Activated CD4-positive, alpha-beta memory T cell treated with anti-CD3 and anti-CD28 coated beads for 36 hours (primary cell): ENCODE measurements at regions not wholly inside any gene's neighbourhood (a gene's known extent, or its start where the extent isn't known, plus 50 kb on each side); places are given as distances from the start of the nearest gene placed in this dataset.

ENCODE experiments used
- CTCF ChIA-PET: fragments of 350-600 bp; sonication (Branson Sonifier 250); formaldehyde crosslinking; loops from one replicate; lab custom pipeline; 2021; ENCODE audit warnings: antibody characterized with exemption, inconsistent platforms; lab: Charles Lee
- POLR2A ChIA-PET: fragments of 350-600 bp; sonication (Branson Sonifier 250); formaldehyde crosslinking; loops from one replicate; lab custom pipeline; 2021; ENCODE audit warnings: antibody characterized with exemption; lab: Charles Lee
- DNase-seq: peaks from one replicate; pipeline ENCODE4 v3.0.0-alpha.2; 2020
- H3K27ac Mint-ChIP-seq: one replicate; pipeline ENCODE4 v1.8.0; 2021; ENCODE audit warnings: mixed read lengths
- H3K27me3 Mint-ChIP-seq: one replicate; pipeline ENCODE4 v1.8.0; 2021; ENCODE audit warnings: mixed read lengths
- H3K36me3 Mint-ChIP-seq: one replicate; pipeline ENCODE4 v1.8.0; 2021; ENCODE audit warnings: mixed read lengths
- H3K4me1 Mint-ChIP-seq: one replicate; pipeline ENCODE4 v1.8.0; 2021; ENCODE audit warnings: low read depth, mixed read lengths
- H3K4me3 Mint-ChIP-seq: one replicate; pipeline ENCODE4 v1.8.0; 2021; ENCODE audit warnings: mild to moderate bottlenecking, mixed read lengths
- H3K9me3 Mint-ChIP-seq: one replicate; pipeline ENCODE4 v1.8.0; 2021; ENCODE audit warnings: mixed read lengths
- intact Hi-C: fragments of 100-400 bp; cut with micrococcal nuclease; formaldehyde crosslinking; loops from one replicate; pipeline ENCODE4 v1.15.1; 2023

GRCh38 chr10:88097092-88097516 is 233.7 kb downstream of the PTEN start:
- Mint-ChIP-seq H3K4me1 (peaks cover 13% of the 10 kb centered on the region), H3K36me3 (no peaks in the 10 kb centered on the region), H3K4me3 (no peak overlapping the region), H3K27me3 (peaks cover 12% of the 10 kb centered on the region), H3K9me3 (no peaks in the 10 kb centered on the region), H3K27ac (no peak overlapping the region)
- CTCF ChIA-PET = no interaction called here
- intact Hi-C loops = loop anchor here (10.0 kb wide), 1 partner anchor 462 kb away; no protein-coding TSS in a partner anchor
- DNase-seq = no peak
- POLR2A ChIA-PET = no interaction called here

- ChIA-PET POLR2A (no interaction called here), CTCF (no interaction called here)
- Mint-ChIP-seq H3K27me3 (peaks cover 12% of the 10 kb centered on the region), H3K27ac (no peak overlapping the region), H3K4me3 (no peak overlapping the region), H3K9me3 (no peaks in the 10 kb centered on the region), H3K4me1 (peaks cover 9% of the 10 kb centered on the region), H3K36me3 (no peaks in the 10 kb centered on the region)
- intact Hi-C loops = loop anchor here (10.0 kb wide), 1 partner anchor 463 kb away; no protein-coding TSS in a partner anchor
- DNase-seq = no peak
Observed at GRCh38 chr10:88097536-88097935, 234.1 kb downstream of the PTEN start.

GRCh38 chr10:88100281-88100680 is 236.9 kb downstream of the PTEN start:
- Mint-ChIP-seq H3K4me3 (no peak overlapping the region), H3K27me3 (peaks cover 8% of the 10 kb centered on the region), H3K27ac (no peak overlapping the region), H3K4me1 (no peaks in the 10 kb centered on the region), H3K9me3 (no peaks in the 10 kb centered on the region), H3K36me3 (no peaks in the 10 kb centered on the region)
- CTCF ChIA-PET = no interaction called here
- DNase-seq = no peak
- POLR2A ChIA-PET = no interaction called here
- intact Hi-C loops = no loop called here

- no peak for DNase-seq
- H3K36me3 Mint-ChIP-seq = no peaks in the 10 kb centered on the region
- intact Hi-C loops = no loop called here
- H3K27ac Mint-ChIP-seq = no peak overlapping the region
- H3K4me3 Mint-ChIP-seq = no peak overlapping the region
- H3K27me3 Mint-ChIP-seq = peaks cover 8% of the 10 kb centered on the region
- no peaks in the 10 kb centered on the region for H3K4me1 Mint-ChIP-seq
- ChIA-PET CTCF (no interaction called here), POLR2A (no interaction called here)
- no peaks in the 10 kb centered on the region for H3K9me3 Mint-ChIP-seq
Observed at GRCh38 chr10:88101666-88102065, 238.2 kb downstream of the PTEN start.

- Mint-ChIP-seq H3K27ac (no peak overlapping the region), H3K9me3 (no peaks in the 10 kb centered on the region), H3K4me1 (peaks cover 9% of the 10 kb centered on the region), H3K36me3 (no peaks in the 10 kb centered on the region), H3K27me3 (peaks cover 8% of the 10 kb centered on the region), H3K4me3 (no peak overlapping the region)
- ChIA-PET CTCF (no interaction called here), POLR2A (no interaction called here)
- no peak for DNase-seq
- intact Hi-C loops = no loop called here
Observed at GRCh38 chr10:88103576-88103975, 240.2 kb downstream of the PTEN start.

GRCh38 chr10:88104223-88104622 is 240.8 kb downstream of the PTEN start:
- DNase-seq = no peak
- CTCF ChIA-PET = no interaction called here
- H3K4me1 Mint-ChIP-seq = peaks cover 9% of the 10 kb centered on the region
- H3K9me3 Mint-ChIP-seq = no peaks in the 10 kb centered on the region
- H3K36me3 Mint-ChIP-seq = no peaks in the 10 kb centered on the region
- H3K4me3 Mint-ChIP-seq = no peak overlapping the region
- peaks cover 7% of the 10 kb centered on the region for H3K27me3 Mint-ChIP-seq
- H3K27ac Mint-ChIP-seq = no peak overlapping the region
- intact Hi-C loops = no loop called here
- POLR2A ChIA-PET = no interaction called here

- POLR2A ChIA-PET = no interaction called here
- CTCF ChIA-PET = no interaction called here
- Mint-ChIP-seq H3K4me3 (no peak overlapping the region), H3K27ac (no peak overlapping the region), H3K27me3 (peaks cover 6% of the 10 kb centered on the region), H3K4me1 (peaks cover 9% of the 10 kb centered on the region), H3K9me3 (no peaks in the 10 kb centered on the region), H3K36me3 (no peaks in the 10 kb centered on the region)
- DNase-seq = no peak
- intact Hi-C loops = no loop called here
Observed at GRCh38 chr10:88106366-88106765, 242.9 kb downstream of the PTEN start.

GRCh38 chr10:88107296-88108097 is 244.1 kb downstream of the PTEN start:
- intact Hi-C loops = no loop called here
- POLR2A ChIA-PET = no interaction called here
- peaks cover 9% of the 10 kb centered on the region for H3K4me1 Mint-ChIP-seq
- H3K9me3 Mint-ChIP-seq = no peaks in the 10 kb centered on the region
- no peaks in the 10 kb centered on the region for H3K36me3 Mint-ChIP-seq
- DNase-seq = no peak
- H3K27me3 Mint-ChIP-seq = peaks cover 6% of the 10 kb centered on the region
- no peak overlapping the region for H3K27ac Mint-ChIP-seq
- CTCF ChIA-PET = interaction anchor here (0.6 kb wide), 1 partner anchor 11 kb away, joined by 4 read pairs; no protein-coding TSS in a partner anchor
- no peak overlapping the region for H3K4me3 Mint-ChIP-seq

- intact Hi-C loops = no loop called here
- ChIA-PET CTCF (interaction anchor here (0.6 kb wide), 1 partner anchor 10 kb away, joined by 4 read pairs; no protein-coding TSS in a partner anchor), POLR2A (no interaction called here)
- H3K27me3 Mint-ChIP-seq = peaks cover 5% of the 10 kb centered on the region
- no peak for DNase-seq
- H3K27ac Mint-ChIP-seq = no peak overlapping the region
- H3K4me3 Mint-ChIP-seq = no peak overlapping the region
- peaks cover 9% of the 10 kb centered on the region for H3K4me1 Mint-ChIP-seq
- H3K36me3 Mint-ChIP-seq = no peaks in the 10 kb centered on the region
- H3K9me3 Mint-ChIP-seq = no peaks in the 10 kb centered on the region
Observed at GRCh38 chr10:88108115-88108610, 244.7 kb downstream of the PTEN start.

- CTCF ChIA-PET = interaction anchor here (0.9 kb wide), 1 partner anchor 251 kb away, joined by 3 read pairs; no protein-coding TSS in a partner anchor
- intact Hi-C loops = loop anchor here (10.0 kb wide), 1 partner anchor 444 kb away; no protein-coding TSS in a partner anchor
- Mint-ChIP-seq H3K9me3 (no peaks in the 10 kb centered on the region), H3K27me3 (peaks cover 2% of the 10 kb centered on the region), H3K36me3 (no peaks in the 10 kb centered on the region), H3K4me3 (no peak overlapping the region), H3K27ac (no peak overlapping the region), H3K4me1 (peaks cover 12% of the 10 kb centered on the region)
- no peak for DNase-seq
- POLR2A ChIA-PET = no interaction called here
Observed at GRCh38 chr10:88110355-88110754, 246.9 kb downstream of the PTEN start.

GRCh38 chr10:88110822-88111221 is 247.4 kb downstream of the PTEN start:
- intact Hi-C loops = loop anchor here (10.0 kb wide), 1 partner anchor 444 kb away; no protein-coding TSS in a partner anchor
- CTCF ChIA-PET = interaction anchor here (0.9 to 1.6 kb wide), 2 partner anchors 20 to 251 kb away, joined by 3 read pairs; no protein-coding TSS in a partner anchor

GRCh38 chr10:88111294-88111693 is 247.9 kb downstream of the PTEN start:
- DNase-seq = no peak
- intact Hi-C loops = loop anchor here (10.0 kb wide), 1 partner anchor 444 kb away; no protein-coding TSS in a partner anchor
- H3K4me1 Mint-ChIP-seq = peaks cover 12% of the 10 kb centered on the region
- H3K27me3 Mint-ChIP-seq = peaks cover 2% of the 10 kb centered on the region
- H3K27ac Mint-ChIP-seq = no peak overlapping the region
- H3K4me3 Mint-ChIP-seq = no peak overlapping the region
- ChIA-PET POLR2A (no interaction called here), CTCF (interaction anchor here (1.6 kb wide), 1 partner anchor 20 kb away, joined by 3 read pairs; no protein-coding TSS in a partner anchor)
- H3K36me3 Mint-ChIP-seq = no peaks in the 10 kb centered on the region
- no peaks in the 10 kb centered on the region for H3K9me3 Mint-ChIP-seq

More at GRCh38 chr10:88110822-88111221, 247.4 kb downstream of the PTEN start:
- Mint-ChIP-seq H3K4me3 (no peak overlapping the region), H3K27ac (no peak overlapping the region), H3K27me3 (peaks cover 2% of the 10 kb centered on the region), H3K36me3 (no peaks in the 10 kb centered on the region), H3K4me1 (peaks cover 12% of the 10 kb centered on the region), H3K9me3 (no peaks in the 10 kb centered on the region)
- no peak for DNase-seq
- POLR2A ChIA-PET = no interaction called here
